Vagina (tissue), 2 donors: ENCODE measurements at regions not wholly inside any gene's neighbourhood (a gene's known extent, or its start where the extent isn't known, plus 50 kb on each side); places are given as distances from the start of the nearest gene placed in this dataset.

ENCODE experiments used
- DNase-seq, 2 donors: peaks; one replicate each; pipeline ENCODE4 v3.0.0-alpha.2; 2017; ENCODE audit errors: extremely low spot score in 2 of 2
- H3K27ac ChIP-seq: fragments of 200-600 bp; sonication (generic); one replicate; pipeline ENCODE4 v1.5.1; 2019
- H3K27me3 ChIP-seq: fragments of 200-600 bp; sonication (generic); one replicate; pipeline ENCODE4 v1.5.1; 2019
- H3K36me3 ChIP-seq, 2 donors: fragments of 200-600 bp; sonication (generic); one replicate each; pipeline ENCODE4 v1.5.1; 2017 to 2019
- H3K4me1 ChIP-seq: fragments of 200-600 bp; sonication (generic); one replicate; pipeline ENCODE4 v1.5.1; 2019
- H3K4me3 ChIP-seq, 2 donors: fragments of 200-600 bp; sonication (generic); 1 replicate in 1 of 2; 2 replicates in 1 of 2; pipeline ENCODE4 v1.5.1; 2016 to 2019
- H3K9me3 ChIP-seq: fragments of 200-600 bp; sonication (generic); one replicate; pipeline ENCODE4 v1.5.1; 2019
- POLR2A ChIP-seq, 2 donors: fragments of 450-650 bp; IDR thresholded peaks; one replicate each; pipeline ENCODE4 v1.6.1; 2017; ENCODE audit warnings: antibody characterized with exemption in 2 of 2, mild to moderate bottlenecking in 2 of 2, moderate library complexity in 2 of 2
- POLR2AphosphoS5 ChIP-seq, 2 donors: sonication (generic); formaldehyde crosslinking; IDR thresholded peaks; one replicate each; pipeline ENCODE4 v1.9.0; 2017; ENCODE audit warnings: antibody characterized with exemption in 2 of 2, mild to moderate bottlenecking in 2 of 2, low read depth in 1 of 2; ENCODE audit not compliant: insufficient read depth in 1 of 2
- intact Hi-C: fragments of 100-400 bp; cut with DNase I; formaldehyde crosslinking; loops from one replicate; pipeline ENCODE4 v1.15.1; 2023
- TF ChIP-seq, protein P1 (sequence below), 3 experiments: fragments of 450-650 bp in 2 of 3; fragments of 200-600 bp in 1 of 3; sonication (generic) in 1 of 3; IDR thresholded peaks; one replicate each; pipeline ENCODE4 v1.5.1; 2017 to 2019; ENCODE audit warnings: antibody characterized with exemption in 3 of 3, mild to moderate bottlenecking in 2 of 3, moderate library complexity in 2 of 3

GRCh38 chr5:163825661-163826060, 320.2 kb downstream of the MAT2B start:
- Histone ChIP-seq H3K27me3 (no peaks in the 10 kb centered on the region), H3K9me3 (no peaks in the 10 kb centered on the region), H3K4me1 (no peaks in the 10 kb centered on the region), H3K27ac (no peak overlapping the region), H3K36me3 (no peaks in the 10 kb centered on the region), H3K4me3 (no peak overlapping the region)
- intact Hi-C loops: no loop called here
- no peak for DNase-seq
- TF ChIP-seq, protein P1, sequence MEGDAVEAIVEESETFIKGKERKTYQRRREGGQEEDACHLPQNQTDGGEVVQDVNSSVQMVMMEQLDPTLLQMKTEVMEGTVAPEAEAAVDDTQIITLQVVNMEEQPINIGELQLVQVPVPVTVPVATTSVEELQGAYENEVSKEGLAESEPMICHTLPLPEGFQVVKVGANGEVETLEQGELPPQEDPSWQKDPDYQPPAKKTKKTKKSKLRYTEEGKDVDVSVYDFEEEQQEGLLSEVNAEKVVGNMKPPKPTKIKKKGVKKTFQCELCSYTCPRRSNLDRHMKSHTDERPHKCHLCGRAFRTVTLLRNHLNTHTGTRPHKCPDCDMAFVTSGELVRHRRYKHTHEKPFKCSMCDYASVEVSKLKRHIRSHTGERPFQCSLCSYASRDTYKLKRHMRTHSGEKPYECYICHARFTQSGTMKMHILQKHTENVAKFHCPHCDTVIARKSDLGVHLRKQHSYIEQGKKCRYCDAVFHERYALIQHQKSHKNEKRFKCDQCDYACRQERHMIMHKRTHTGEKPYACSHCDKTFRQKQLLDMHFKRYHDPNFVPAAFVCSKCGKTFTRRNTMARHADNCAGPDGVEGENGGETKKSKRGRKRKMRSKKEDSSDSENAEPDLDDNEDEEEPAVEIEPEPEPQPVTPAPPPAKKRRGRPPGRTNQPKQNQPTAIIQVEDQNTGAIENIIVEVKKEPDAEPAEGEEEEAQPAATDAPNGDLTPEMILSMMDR (IDR thresholded peaks at IDR 0.05): no peak
- TF ChIP-seq POLR2AphosphoS5 (IDR thresholded peaks at IDR 0.05; ENCODE audit: insufficient read depth in 1 of 2, low read depth in 1 of 2): no peak
- TF ChIP-seq POLR2A (IDR thresholded peaks at IDR 0.05): no peak

DNA sequence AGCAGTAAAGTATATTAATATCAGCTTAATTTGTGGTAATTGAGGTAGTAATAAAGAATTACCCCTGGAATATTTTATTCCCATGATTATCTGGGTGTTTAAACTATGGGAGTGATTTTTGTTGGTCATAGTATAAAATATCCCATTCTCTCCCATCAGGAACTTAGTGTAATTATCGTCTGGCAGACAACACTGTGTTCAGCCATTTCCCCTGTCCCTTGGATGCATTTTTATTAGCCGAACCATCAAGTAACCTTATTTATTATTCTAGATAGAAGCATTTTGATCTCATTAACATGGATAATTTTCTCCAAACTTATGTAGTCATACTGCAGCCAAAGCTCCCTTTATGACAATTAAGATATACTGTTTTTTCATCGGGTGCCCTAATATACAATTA, 320.8 kb downstream of the MAT2B start:
- H3K27me3 ChIP-seq: no peaks in the 10 kb centered on the region

GRCh38 chr5:163832155-163832554, 326.7 kb downstream of the MAT2B start:
- H3K27me3 ChIP-seq: no peaks in the 10 kb centered on the region
- no peaks in the 10 kb centered on the region for H3K36me3 ChIP-seq
- no peaks in the 10 kb centered on the region for H3K9me3 ChIP-seq
- no peaks in the 10 kb centered on the region for H3K4me1 ChIP-seq
- TF ChIP-seq POLR2AphosphoS5 (IDR thresholded peaks at IDR 0.05; ENCODE audit: insufficient read depth in 1 of 2, low read depth in 1 of 2) (no peak), POLR2A (IDR thresholded peaks at IDR 0.05) (no peak)
- TF ChIP-seq, protein P1 (IDR thresholded peaks at IDR 0.05): no peak
- DNase-seq: no peak
- intact Hi-C loops: no loop called here
- H3K27ac ChIP-seq: no peak overlapping the region
- no peak overlapping the region for H3K4me3 ChIP-seq

More for the DNA sequence above, 320.8 kb downstream of the MAT2B start:
- Histone ChIP-seq H3K4me1 (no peaks in the 10 kb centered on the region), H3K9me3 (no peaks in the 10 kb centered on the region), H3K4me3 (no peak overlapping the region), H3K36me3 (no peaks in the 10 kb centered on the region), H3K27ac (no peak overlapping the region)
- intact Hi-C loops: no loop called here
- no peak for DNase-seq
- TF ChIP-seq POLR2AphosphoS5 (IDR thresholded peaks at IDR 0.05; ENCODE audit: insufficient read depth in 1 of 2, low read depth in 1 of 2) (no peak), POLR2A (IDR thresholded peaks at IDR 0.05) (no peak)
- TF ChIP-seq, protein P1 (IDR thresholded peaks at IDR 0.05): no peak

DNA sequence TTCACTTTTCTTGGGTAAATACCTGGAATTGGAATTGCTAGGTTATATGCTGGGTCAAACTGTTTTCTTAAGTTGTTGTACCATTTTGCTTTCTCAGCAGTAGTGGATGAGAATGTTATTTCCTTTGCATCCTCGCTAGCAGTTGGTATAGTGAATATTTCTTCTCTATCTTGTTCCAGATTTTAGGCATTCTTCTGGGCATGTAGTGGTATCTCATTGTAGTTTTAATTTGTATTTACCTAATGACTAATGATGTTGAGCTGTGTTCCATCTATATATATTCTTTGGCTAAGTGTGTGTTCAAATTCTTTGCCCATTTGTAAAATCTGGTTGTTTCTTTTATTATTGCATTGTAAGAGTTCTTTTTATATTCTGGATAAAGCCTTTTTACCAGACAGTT, 333.3 kb downstream of the MAT2B start:
- no peaks in the 10 kb centered on the region for H3K27me3 ChIP-seq
- no peak for DNase-seq
- H3K9me3 ChIP-seq: no peaks in the 10 kb centered on the region
- no peaks in the 10 kb centered on the region for H3K36me3 ChIP-seq
- H3K27ac ChIP-seq: no peak overlapping the region
- intact Hi-C loops: no loop called here
- H3K4me3 ChIP-seq: no peak overlapping the region
- TF ChIP-seq POLR2A (IDR thresholded peaks at IDR 0.05): no peak
- TF ChIP-seq, protein P1 (IDR thresholded peaks at IDR 0.05): no peak
- TF ChIP-seq POLR2AphosphoS5 (IDR thresholded peaks at IDR 0.05; ENCODE audit: insufficient read depth in 1 of 2, low read depth in 1 of 2): no peak
- H3K4me1 ChIP-seq: no peaks in the 10 kb centered on the region

DNA sequence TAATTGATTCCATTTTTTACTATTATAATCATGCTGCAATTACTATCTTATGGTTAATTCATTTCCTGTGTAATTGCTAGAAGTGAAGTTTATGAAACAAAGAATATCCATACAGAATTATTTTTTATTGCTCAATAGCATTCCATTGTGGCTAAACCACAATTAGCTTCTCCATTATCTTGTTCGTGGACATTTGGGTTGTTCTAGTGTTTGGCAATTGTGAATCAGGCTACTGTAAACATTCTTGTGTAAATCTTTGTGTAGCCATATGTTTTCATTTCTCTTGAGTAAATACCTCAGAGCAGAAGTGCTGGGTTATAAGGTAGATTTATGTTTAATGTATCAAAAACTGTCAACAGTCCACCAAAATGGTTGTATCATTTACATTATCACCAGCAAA, 341.1 kb downstream of the MAT2B start:
- Histone ChIP-seq H3K4me3 (no peak overlapping the region), H3K27me3 (no peaks in the 10 kb centered on the region), H3K9me3 (no peaks in the 10 kb centered on the region), H3K27ac (no peak overlapping the region), H3K36me3 (no peaks in the 10 kb centered on the region), H3K4me1 (no peaks in the 10 kb centered on the region)
- DNase-seq: no peak
- TF ChIP-seq POLR2AphosphoS5 (IDR thresholded peaks at IDR 0.05; ENCODE audit: insufficient read depth in 1 of 2, low read depth in 1 of 2) (no peak), POLR2A (IDR thresholded peaks at IDR 0.05) (no peak)
- TF ChIP-seq, protein P1 (IDR thresholded peaks at IDR 0.05): no peak
- intact Hi-C loops: no loop called here
